ENCODE measurements at regions not wholly inside any gene's neighbourhood (a gene's known extent, or its start where the extent isn't known, plus 50 kb on each side); places are given as distances from the start of the nearest gene placed in this dataset.

DNA sequence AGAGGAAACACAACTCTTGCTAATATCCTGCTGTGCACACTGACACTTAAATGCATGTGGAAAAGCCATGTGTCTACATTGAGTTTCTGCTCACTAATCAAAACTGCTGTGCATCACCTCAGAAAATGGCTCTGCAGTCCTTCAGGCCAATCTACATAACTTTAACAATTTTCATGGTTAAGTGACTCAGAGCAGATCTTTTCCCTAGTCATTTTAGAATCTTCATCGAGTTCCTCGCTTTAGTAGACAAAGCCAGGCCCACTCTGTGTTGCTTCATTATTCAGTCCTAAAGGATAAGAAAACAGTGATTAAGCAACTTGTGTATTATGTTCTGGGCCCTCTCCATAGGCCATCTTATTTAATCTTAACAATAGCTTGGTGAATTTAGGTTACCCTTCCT lies 250.0 kb downstream of the KCNC2 start:
- no peaks in the 10 kb centered on the region for H3K27me3 ChIP-seq
- no peaks in the 10 kb centered on the region for H3K4me1 ChIP-seq
- WGBS, 2 donors = 89 to 100% methylated on average over 2 of the region's 2 CpGs
- no peak for TF ChIP-seq POLR2A (IDR thresholded peaks at IDR 0.05)
- no peak for TF ChIP-seq EP300 (IDR thresholded peaks at IDR 0.05)
- TF ChIP-seq, protein P1, sequence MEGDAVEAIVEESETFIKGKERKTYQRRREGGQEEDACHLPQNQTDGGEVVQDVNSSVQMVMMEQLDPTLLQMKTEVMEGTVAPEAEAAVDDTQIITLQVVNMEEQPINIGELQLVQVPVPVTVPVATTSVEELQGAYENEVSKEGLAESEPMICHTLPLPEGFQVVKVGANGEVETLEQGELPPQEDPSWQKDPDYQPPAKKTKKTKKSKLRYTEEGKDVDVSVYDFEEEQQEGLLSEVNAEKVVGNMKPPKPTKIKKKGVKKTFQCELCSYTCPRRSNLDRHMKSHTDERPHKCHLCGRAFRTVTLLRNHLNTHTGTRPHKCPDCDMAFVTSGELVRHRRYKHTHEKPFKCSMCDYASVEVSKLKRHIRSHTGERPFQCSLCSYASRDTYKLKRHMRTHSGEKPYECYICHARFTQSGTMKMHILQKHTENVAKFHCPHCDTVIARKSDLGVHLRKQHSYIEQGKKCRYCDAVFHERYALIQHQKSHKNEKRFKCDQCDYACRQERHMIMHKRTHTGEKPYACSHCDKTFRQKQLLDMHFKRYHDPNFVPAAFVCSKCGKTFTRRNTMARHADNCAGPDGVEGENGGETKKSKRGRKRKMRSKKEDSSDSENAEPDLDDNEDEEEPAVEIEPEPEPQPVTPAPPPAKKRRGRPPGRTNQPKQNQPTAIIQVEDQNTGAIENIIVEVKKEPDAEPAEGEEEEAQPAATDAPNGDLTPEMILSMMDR (IDR thresholded peaks at IDR 0.05) = no peak
- no peak overlapping the region for H3K27ac ChIP-seq
- no peak overlapping the region for H3K4me3 ChIP-seq
- H3K9me3 ChIP-seq = peaks cover 0 to 11% (median 2%) of the 10 kb centered on the region in 4 donors
- DNase-seq (ENCODE audit: low spot score in 2 of 2) = no peak
- H3K36me3 ChIP-seq = no peaks in the 10 kb centered on the region

DNA sequence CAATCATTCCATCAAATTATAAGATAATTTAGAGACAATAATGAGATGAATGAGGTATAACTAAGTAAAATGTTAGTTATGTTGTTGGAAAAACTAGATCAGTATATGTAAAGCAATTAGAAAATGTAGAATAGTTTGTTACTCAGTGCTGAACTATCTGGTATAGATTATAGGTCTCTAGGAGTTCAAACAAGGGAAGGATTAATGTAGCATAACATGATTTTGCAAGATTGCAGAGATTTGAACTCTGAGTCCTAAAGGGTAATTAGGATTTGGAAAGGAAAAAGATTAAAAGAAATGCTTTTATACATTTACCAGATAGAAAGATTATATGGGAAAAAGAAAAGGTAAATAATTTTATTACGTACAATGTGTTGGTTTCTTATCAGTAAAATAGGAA lies 246.3 kb downstream of the KCNC2 start:
- Histone ChIP-seq H3K27me3 (no peaks in the 10 kb centered on the region), H3K36me3 (no peaks in the 10 kb centered on the region), H3K9me3 (no peaks in the 10 kb centered on the region), H3K4me1 (no peaks in the 10 kb centered on the region), H3K27ac (no peak overlapping the region), H3K4me3 (no peak overlapping the region)
- DNase-seq (ENCODE audit: low spot score in 2 of 2) = no peak
- WGBS, 2 donors = 92 to 94% methylated on average over 1 of the region's 1 CpG
- no peak for TF ChIP-seq EP300 (IDR thresholded peaks at IDR 0.05)
- TF ChIP-seq POLR2A (IDR thresholded peaks at IDR 0.05) = no peak
- TF ChIP-seq, protein P1 (IDR thresholded peaks at IDR 0.05) = no peak

DNA sequence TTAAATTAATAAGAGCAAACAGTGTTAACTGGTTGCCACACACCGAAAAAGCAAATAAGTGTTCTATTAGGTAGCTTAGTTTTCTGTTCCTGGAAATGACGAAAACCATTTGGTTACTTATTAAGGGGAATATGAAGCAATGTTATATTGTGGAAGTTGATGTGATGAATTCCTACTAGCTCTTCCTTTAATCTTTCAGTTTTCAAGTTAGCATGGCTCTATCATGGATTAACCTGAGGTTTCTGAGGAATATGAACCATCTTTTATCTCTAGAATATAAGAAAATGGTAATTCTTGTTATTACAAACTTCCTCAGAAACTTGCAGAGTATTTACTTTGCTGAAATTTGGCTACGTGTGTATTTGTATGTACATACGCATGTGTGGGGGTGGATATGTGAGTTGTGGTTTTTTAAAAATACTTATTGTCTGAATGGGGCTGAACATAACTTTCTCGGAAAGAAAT lies 245.7 kb downstream of the KCNC2 start:
- no peaks in the 10 kb centered on the region for H3K4me1 ChIP-seq
- TF ChIP-seq EP300 (IDR thresholded peaks at IDR 0.05) = no peak
- no peak for TF ChIP-seq POLR2A (IDR thresholded peaks at IDR 0.05)
- TF ChIP-seq, protein P1 (IDR thresholded peaks at IDR 0.05) = no peak
- WGBS, 2 donors = 69 to 76% methylated on average over 5 of the region's 5 CpGs
- no peaks in the 10 kb centered on the region for H3K27me3 ChIP-seq
- no peak overlapping the region for H3K4me3 ChIP-seq
- H3K9me3 ChIP-seq = no peaks in the 10 kb centered on the region
- no peaks in the 10 kb centered on the region for H3K36me3 ChIP-seq
- no peak for DNase-seq (ENCODE audit: low spot score in 2 of 2)
- no peak overlapping the region for H3K27ac ChIP-seq

DNA sequence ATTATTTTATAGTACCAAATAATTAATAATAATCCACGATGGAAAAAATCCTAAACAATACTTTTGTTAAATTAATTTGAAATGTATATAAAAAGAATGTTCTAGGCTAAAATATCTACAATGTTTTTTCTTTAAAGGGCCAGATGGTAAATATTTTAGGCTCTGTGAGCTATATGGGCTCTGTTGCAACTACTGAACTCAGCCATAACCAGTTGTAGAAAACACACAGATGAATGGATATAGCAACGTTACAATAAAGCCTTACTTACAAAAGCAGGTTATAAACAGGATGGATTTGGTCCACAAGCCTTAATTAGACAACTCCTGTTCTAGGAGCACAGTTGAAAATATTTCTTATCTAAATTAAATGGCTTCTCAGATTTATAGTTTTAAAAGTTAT lies 245.2 kb downstream of the KCNC2 start:
- no peaks in the 10 kb centered on the region for H3K36me3 ChIP-seq
- H3K9me3 ChIP-seq = no peaks in the 10 kb centered on the region
- no peaks in the 10 kb centered on the region for H3K4me1 ChIP-seq
- no peak for TF ChIP-seq POLR2A (IDR thresholded peaks at IDR 0.05)
- TF ChIP-seq, protein P1 (IDR thresholded peaks at IDR 0.05) = no peak
- no peak for TF ChIP-seq EP300 (IDR thresholded peaks at IDR 0.05)
- no peak overlapping the region for H3K4me3 ChIP-seq
- H3K27ac ChIP-seq = no peak overlapping the region
- no peak for DNase-seq (ENCODE audit: low spot score in 2 of 2)
- H3K27me3 ChIP-seq = no peaks in the 10 kb centered on the region
- WGBS, 2 donors = 52 to 62% methylated on average over 2 of the region's 2 CpGs

DNA sequence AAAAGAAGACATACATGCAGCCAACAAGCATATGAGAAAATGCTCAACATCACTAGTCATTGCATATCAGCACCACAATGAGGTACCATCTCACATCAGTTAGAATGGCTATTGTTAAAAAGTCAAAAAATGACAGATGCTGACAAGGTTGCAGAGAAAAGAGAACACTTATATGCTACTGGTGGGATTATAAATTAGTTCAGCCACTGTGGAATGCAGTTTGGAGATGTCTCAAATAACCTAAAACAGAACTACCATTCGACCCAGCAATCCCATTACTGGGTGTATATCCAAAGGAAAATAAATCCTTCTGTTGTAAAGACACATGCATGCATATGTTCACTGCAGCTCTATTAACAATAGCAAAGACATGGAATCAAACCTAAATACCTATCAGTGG lies 238.4 kb downstream of the KCNC2 start:
- Histone ChIP-seq H3K36me3 (no peaks in the 10 kb centered on the region), H3K27me3 (no peaks in the 10 kb centered on the region), H3K4me3 (no peak overlapping the region), H3K27ac (no peak overlapping the region), H3K9me3 (no peaks in the 10 kb centered on the region), H3K4me1 (no peaks in the 10 kb centered on the region)
- no peak for DNase-seq (ENCODE audit: low spot score in 2 of 2)
- no peak for TF ChIP-seq EP300 (IDR thresholded peaks at IDR 0.05)
- TF ChIP-seq, protein P1 (IDR thresholded peaks at IDR 0.05) = no peak
- TF ChIP-seq POLR2A (IDR thresholded peaks at IDR 0.05) = no peak
- 53 to 70% methylated on average over 1 of the region's 1 CpG for WGBS, 2 donors
